Endothelial cell of umbilical vein (primary cell): ENCODE measurements at regions not wholly inside any gene's neighbourhood (a gene's known extent, or its start where the extent isn't known, plus 50 kb on each side); places are given as distances from the start of the nearest gene placed in this dataset.

Experiments used
- CTCF ChIP-seq, 2 donors: IDR thresholded peaks; 1 replicate in 1 of 2; 2 replicates in 1 of 2; pipeline ENCODE4 v1.5.1; 2011; ENCODE audit warnings: low read length in 2 of 2, mild to moderate bottlenecking in 2 of 2, moderate library complexity in 2 of 2, control low read depth in 1 of 2, inconsistent platforms in 1 of 2, low read depth in 1 of 2; ENCODE audit not compliant: insufficient read depth in 1 of 2; ENCODE audit errors: extremely low read depth in 1 of 2
- EZH2 ChIP-seq: IDR thresholded peaks from 2 replicates; pipeline ENCODE4 v1.6.1; 2012; ENCODE audit warnings: borderline replicate concordance, low read depth, mild to moderate bottlenecking, moderate library complexity, low read length, inconsistent platforms; ENCODE audit not compliant: severe bottlenecking
- FOS ChIP-seq: IDR thresholded peaks from 2 replicates; pipeline ENCODE4 v1.6.1; 2011; ENCODE audit warnings: mild to moderate bottlenecking, low read length, moderate library complexity, borderline replicate concordance; ENCODE audit not compliant: insufficient read depth
- GATA2 ChIP-seq: IDR thresholded peaks from 2 replicates; pipeline ENCODE4 v1.7.0; 2011; ENCODE audit warnings: low read depth, mild to moderate bottlenecking, moderate library complexity, mixed read lengths, low read length; ENCODE audit not compliant: insufficient read length, insufficient read depth
- JUN ChIP-seq: IDR thresholded peaks from 2 replicates; pipeline ENCODE4 v1.6.1; 2011; ENCODE audit warnings: borderline replicate concordance, low read depth; ENCODE audit not compliant: insufficient read length, insufficient read depth
- MAX ChIP-seq: IDR thresholded peaks from 2 replicates; pipeline ENCODE4 v1.6.1; 2011; ENCODE audit not compliant: insufficient read depth, insufficient read length
- MYC ChIP-seq: IDR thresholded peaks from one replicate; pipeline ENCODE4 v1.6.1; 2011; ENCODE audit warnings: mild to moderate bottlenecking, low read depth, low read length
- POLR2A ChIP-seq: IDR thresholded peaks from 2 replicates; pipeline ENCODE4 v1.6.1; 2012; ENCODE audit warnings: low read depth, mild to moderate bottlenecking, control low read depth, low read length
- POLR2AphosphoS5 ChIP-seq: IDR thresholded peaks from 2 replicates; pipeline ENCODE4 v1.6.1; 2012; ENCODE audit warnings: low read depth, mild to moderate bottlenecking, control low read depth, low read length, moderate library complexity; ENCODE audit not compliant: insufficient read depth

- no peak for TF ChIP-seq MAX
- no peak for TF ChIP-seq CTCF (IDR thresholded peaks at IDR 0.05; ENCODE audit: extremely low read depth in 1 of 2, insufficient read depth in 1 of 2, low read depth in 1 of 2, low read length in 2 of 2)
- no peak for TF ChIP-seq EZH2
- TF ChIP-seq POLR2AphosphoS5, result no peak
- TF ChIP-seq POLR2A, result no peak
- no peak for TF ChIP-seq FOS
- TF ChIP-seq GATA2, result no peak
- no peak for TF ChIP-seq MYC
- no peak for TF ChIP-seq JUN
These were observed 986.3 kb upstream of the LRRTM1 start for GRCh38 chr2:81290846-81291245.
